HCT116 (cell line): ENCODE measurements at regions not wholly inside any gene's neighbourhood (a gene's known extent, or its start where the extent isn't known, plus 50 kb on each side); places are given as distances from the start of the nearest gene placed in this dataset.

Source experiments
- ATAC-seq: fragments of 200-7000 bp; cut with Tn5 transposase; 2 replicates; pipeline ENCODE4 v1.9.1; 2020; ENCODE audit warnings: mild to moderate bottlenecking, moderate library complexity
- BruUV-seq: library from RNA; stranded (reverse); fragments of 400-500 nt; replicated peaks from 2 replicates; lab custom pipeline; 2021; lab: Mats Ljungman, UMichigan
- CTCF ChIA-PET: fragments of 300-600 bp; sonication (Branson Sonifier 250); formaldehyde crosslinking; loops from one replicate; lab custom pipeline; 2021; ENCODE audit warnings: antibody characterized with exemption; lab: Charles Lee
- POLR2A ChIA-PET: fragments of 300-600, 350-600 bp; sonication (Branson Sonifier 250); formaldehyde crosslinking; loops from one replicate; lab custom pipeline; 2021; ENCODE audit warnings: antibody characterized with exemption; lab: Charles Lee
- RAD21 ChIA-PET, 2 experiments: fragments of 300-600 bp; sonication (Branson Sonifier 250); formaldehyde crosslinking; loops; one replicate each; lab custom pipeline; 2023; ENCODE audit warnings: low total read pairs in 2 of 2; ENCODE audit not compliant: uncharacterized antibody in 2 of 2, unreplicated experiment in 2 of 2, low non-redundant PET in 1 of 2; lab: Charles Lee
- DNase-seq: peaks from one replicate; pipeline ENCODE4 v3.0.0-alpha.2; 2010; ENCODE audit warnings: low read depth, low spot score
- H2AFZ ChIP-seq: fragments of 200-600 bp; shearing (Covaris generic), sonication (generic); 2 replicates; pipeline ENCODE4 v1.6.1; 2017; ENCODE audit warnings: low read depth, mixed run types, mixed read lengths, antibody characterized with exemption, low read length; ENCODE audit not compliant: poor library complexity, severe bottlenecking
- H3K27ac ChIP-seq: 2 replicates; pipeline ENCODE4 v1.5.1; 2012; ENCODE audit warnings: low read depth, low read length
- H3K27me3 ChIP-seq: fragments of 200-600 bp; sonication (generic); 2 replicates; pipeline ENCODE4 v1.6.1; 2016; ENCODE audit warnings: mixed run types, low read length, mixed read lengths; ENCODE audit not compliant: insufficient read depth
- H3K36me3 ChIP-seq, 2 experiments: fragments of 200-500 bp in 1 of 2; fragments of 200-600 bp in 1 of 2; sonication (Bioruptor generic) in 1 of 2; sonication (generic) in 1 of 2; 2 replicates each; pipeline versions ENCODE4 v1.5.1 to v1.6.1; 2014 to 2016; ENCODE audit warnings: low read length in 2 of 2, inconsistent platforms in 1 of 2, mixed read lengths in 1 of 2, mixed run types in 1 of 2; ENCODE audit not compliant: insufficient read depth in 2 of 2, control insufficient read depth in 1 of 2
- H3K4me1 ChIP-seq, 2 experiments: fragments of 200-600 bp in 1 of 2; sonication (generic) in 1 of 2; 2 replicates each; pipeline versions ENCODE4 v1.5.1 to v1.6.1; 2012 to 2017; ENCODE audit warnings: low read length in 2 of 2, inconsistent platforms in 1 of 2, mild to moderate bottlenecking in 1 of 2, mixed read lengths in 1 of 2, mixed run types in 1 of 2, moderate library complexity in 1 of 2; ENCODE audit not compliant: insufficient read depth in 2 of 2, control insufficient read depth in 1 of 2
- H3K4me2 ChIP-seq: fragments of 200-600 bp; sonication (generic); 2 replicates; pipeline ENCODE4 v1.6.1; 2017; ENCODE audit warnings: mixed run types, low read length, mixed read lengths
- H3K4me3 ChIP-seq, 2 experiments: fragments of 200-600 bp in 1 of 2; sonication (generic) in 1 of 2; replicated peaks in 1 of 2; 2 replicates each; pipeline ENCODE4 v1.5.1; 2011 to 2016; ENCODE audit warnings: low read length in 2 of 2, control low read depth in 1 of 2, low read depth in 1 of 2, mild to moderate bottlenecking in 1 of 2, mixed read lengths in 1 of 2, mixed run types in 1 of 2
- H3K79me2 ChIP-seq: fragments of 200-600 bp; sonication (generic); 2 replicates; pipeline ENCODE4 v1.6.1; 2017; ENCODE audit warnings: mild to moderate bottlenecking, mixed run types, low read length, moderate library complexity, mixed read lengths; ENCODE audit not compliant: insufficient read depth
- H3K9ac ChIP-seq: fragments of 200-600 bp; sonication (generic); 2 replicates; pipeline ENCODE4 v1.6.1; 2016; ENCODE audit warnings: low read length, mixed read lengths
- H3K9me2 ChIP-seq: fragments of 200-600 bp; sonication (generic), shearing (Covaris generic); 2 replicates; pipeline ENCODE4 v1.6.1; 2017; ENCODE audit warnings: mixed run types, mild to moderate bottlenecking, moderate library complexity; ENCODE audit not compliant: insufficient read depth
- H3K9me3 ChIP-seq, 2 experiments: fragments of 200-500 bp in 1 of 2; fragments of 200-600 bp in 1 of 2; sonication (Bioruptor generic) in 1 of 2; sonication (generic) in 1 of 2; 2 replicates each; pipeline ENCODE4 v1.6.1; 2014 to 2017; ENCODE audit warnings: low read length in 2 of 2, mixed read lengths in 2 of 2, inconsistent platforms in 1 of 2, low read depth in 1 of 2, mild to moderate bottlenecking in 1 of 2, mixed run types in 1 of 2, moderate library complexity in 1 of 2; ENCODE audit not compliant: control insufficient read depth in 1 of 2, insufficient read depth in 1 of 2
- H4K20me1 ChIP-seq: fragments of 200-600 bp; sonication (generic), shearing (Covaris generic); 2 replicates; pipeline ENCODE4 v1.6.1; 2017; ENCODE audit warnings: mixed run types, mild to moderate bottlenecking, moderate library complexity; ENCODE audit not compliant: insufficient read depth
- CEBPB ChIP-seq: IDR thresholded peaks from 2 replicates; pipeline ENCODE4 v1.6.1; 2012; ENCODE audit warnings: low read depth
- EGR1 ChIP-seq: IDR thresholded peaks from 2 replicates; pipeline ENCODE4 v1.6.1; 2012; ENCODE audit warnings: low read depth
- ELF1 ChIP-seq: IDR thresholded peaks from 2 replicates; pipeline ENCODE4 v1.6.1; 2012; ENCODE audit warnings: low read depth, borderline replicate concordance
- EZH2 ChIP-seq: fragments of 200-600 bp; sonication (generic); IDR thresholded peaks from 2 replicates; pipeline ENCODE4 v1.6.1; 2017; ENCODE audit warnings: antibody characterized with exemption, mixed run types
- EZH2phosphoT487 ChIP-seq: fragments of 200-600 bp; IDR thresholded peaks from 2 replicates; pipeline ENCODE4 v1.6.1; 2018; ENCODE audit warnings: antibody characterized with exemption, borderline replicate concordance
- FOSL1 ChIP-seq: IDR thresholded peaks from 2 replicates; pipeline ENCODE4 v1.6.1; 2012; ENCODE audit warnings: low read depth
- JUND ChIP-seq: IDR thresholded peaks from 2 replicates; pipeline ENCODE4 v1.6.1; 2012
- MAX ChIP-seq: IDR thresholded peaks from 2 replicates; pipeline ENCODE4 v1.6.1; 2012
- POLR2AphosphoS5 ChIP-seq: IDR thresholded peaks from 2 replicates; pipeline ENCODE4 v1.6.1; 2011; ENCODE audit warnings: mild to moderate bottlenecking, low read depth, low read length, moderate library complexity
- RAD21 ChIP-seq: IDR thresholded peaks from 2 replicates; pipeline ENCODE4 v1.6.1; 2012; ENCODE audit warnings: low read depth, mild to moderate bottlenecking
- SP1 ChIP-seq: IDR thresholded peaks from 2 replicates; pipeline ENCODE4 v1.6.1; 2012; ENCODE audit warnings: low read depth
- SRF ChIP-seq: IDR thresholded peaks from 2 replicates; pipeline ENCODE4 v1.6.1; 2012; ENCODE audit warnings: low read depth
- TCF7L2 ChIP-seq: IDR thresholded peaks from 2 replicates; pipeline ENCODE4 v1.7.0; 2011; ENCODE audit warnings: borderline replicate concordance, inconsistent platforms; ENCODE audit not compliant: insufficient read depth, insufficient read length; ENCODE audit errors: extremely low read depth
- YY1 ChIP-seq: IDR thresholded peaks from 2 replicates; pipeline ENCODE4 v1.6.1; 2011; ENCODE audit warnings: low read length, low read depth, moderate library complexity, mild to moderate bottlenecking; ENCODE audit not compliant: insufficient replicate concordance; ENCODE audit errors: extremely low read depth
- ZNF274 ChIP-seq: fragments of 200-500 bp; sonication (Bioruptor generic); IDR thresholded peaks from 2 replicates; pipeline ENCODE4 v1.6.1; 2014; ENCODE audit warnings: mild to moderate bottlenecking, low read depth, low read length, inconsistent platforms
- intact Hi-C: fragments of 100-400 bp; cut with micrococcal nuclease; formaldehyde crosslinking; loops from 2 replicates; pipeline ENCODE4 v1.10.0; 2022
- TF ChIP-seq, protein P1 (sequence below): IDR thresholded peaks from 2 replicates; pipeline ENCODE4 v1.6.1; 2012; ENCODE audit warnings: low read depth
- TF ChIP-seq, protein P2 (sequence below): IDR thresholded peaks from 2 replicates; pipeline ENCODE4 v1.6.1; 2011; ENCODE audit warnings: mild to moderate bottlenecking, low read length, moderate library complexity; ENCODE audit not compliant: insufficient replicate concordance; ENCODE audit errors: extremely low read depth
- TF ChIP-seq, protein P3 (sequence below): IDR thresholded peaks from 2 replicates; pipeline ENCODE4 v1.6.1; 2012

DNA sequence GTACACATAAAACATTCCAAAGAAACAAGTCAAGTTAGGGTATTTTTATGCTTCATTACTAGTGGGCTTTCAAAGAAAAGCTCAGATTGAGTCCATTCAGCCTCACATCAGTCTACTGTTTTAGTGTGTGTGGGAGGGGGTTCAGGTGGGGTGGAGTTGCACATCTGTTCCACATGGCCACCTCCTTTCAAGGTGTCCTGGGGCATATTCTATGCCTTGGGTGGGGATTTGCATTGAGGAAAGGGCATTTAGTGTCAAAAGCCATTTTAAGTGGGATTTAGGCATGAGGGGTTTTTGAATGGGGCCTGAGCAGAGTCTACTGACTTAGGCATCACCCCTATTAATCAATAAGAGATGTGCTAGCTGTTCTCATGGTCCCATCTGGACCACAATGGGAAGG lies 983.1 kb downstream of the TLE4 start (continued):
- no peak for TF ChIP-seq POLR2AphosphoS5
- TF ChIP-seq FOSL1: no peak
- no peak for TF ChIP-seq ELF1
- TF ChIP-seq SP1: no peak
- no peak for TF ChIP-seq TCF7L2
- no peak for TF ChIP-seq ZNF274

DNA sequence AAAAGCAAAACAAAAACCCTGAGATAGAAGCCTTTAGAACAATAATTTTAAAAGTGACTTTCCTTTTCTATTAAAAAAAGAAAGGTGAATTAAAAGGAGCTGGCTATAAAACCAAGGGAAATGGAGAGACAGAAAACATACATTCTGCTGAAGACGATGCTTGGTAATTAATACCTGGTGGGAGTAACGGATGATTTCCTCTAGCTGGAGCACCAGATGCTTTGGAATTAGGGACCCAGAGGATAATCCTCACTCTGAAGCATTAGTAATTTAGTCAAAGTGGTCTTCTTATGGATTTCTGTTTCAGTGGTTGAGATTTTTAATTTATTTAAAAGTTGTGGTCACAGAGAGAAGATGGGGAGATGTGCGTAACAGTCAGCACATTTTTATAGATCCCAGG lies 982.5 kb downstream of the TLE4 start:
- H3K79me2 ChIP-seq: no peaks in the 10 kb centered on the region
- no peaks in the 10 kb centered on the region for H3K9me2 ChIP-seq
- no peak for ATAC-seq
- POLR2A ChIA-PET: no interaction called here
- H3K4me3 ChIP-seq: no peak overlapping the region
- H3K27ac ChIP-seq: no peak overlapping the region
- intact Hi-C loops: no loop called here
- no peak for DNase-seq
- H2AFZ ChIP-seq: no peak overlapping the region
- H3K9ac ChIP-seq: no peak overlapping the region
- H3K36me3 ChIP-seq: no peaks in the 10 kb centered on the region
- BruUV-seq: no TSS peak
- no peaks in the 10 kb centered on the region for H4K20me1 ChIP-seq
- H3K9me3 ChIP-seq: peaks cover 0 to 15% of the 10 kb centered on the region in 2 experiments; a peak in 2 of 4 replicates
- H3K4me2 ChIP-seq: no peak overlapping the region
- CTCF ChIA-PET: no interaction called here
- no peaks in the 10 kb centered on the region for H3K4me1 ChIP-seq
- RAD21 ChIA-PET: no interaction called here
- no peaks in the 10 kb centered on the region for H3K27me3 ChIP-seq
- no peak for TF ChIP-seq FOSL1
- TF ChIP-seq EZH2: no peak
- TF ChIP-seq, protein P1, sequence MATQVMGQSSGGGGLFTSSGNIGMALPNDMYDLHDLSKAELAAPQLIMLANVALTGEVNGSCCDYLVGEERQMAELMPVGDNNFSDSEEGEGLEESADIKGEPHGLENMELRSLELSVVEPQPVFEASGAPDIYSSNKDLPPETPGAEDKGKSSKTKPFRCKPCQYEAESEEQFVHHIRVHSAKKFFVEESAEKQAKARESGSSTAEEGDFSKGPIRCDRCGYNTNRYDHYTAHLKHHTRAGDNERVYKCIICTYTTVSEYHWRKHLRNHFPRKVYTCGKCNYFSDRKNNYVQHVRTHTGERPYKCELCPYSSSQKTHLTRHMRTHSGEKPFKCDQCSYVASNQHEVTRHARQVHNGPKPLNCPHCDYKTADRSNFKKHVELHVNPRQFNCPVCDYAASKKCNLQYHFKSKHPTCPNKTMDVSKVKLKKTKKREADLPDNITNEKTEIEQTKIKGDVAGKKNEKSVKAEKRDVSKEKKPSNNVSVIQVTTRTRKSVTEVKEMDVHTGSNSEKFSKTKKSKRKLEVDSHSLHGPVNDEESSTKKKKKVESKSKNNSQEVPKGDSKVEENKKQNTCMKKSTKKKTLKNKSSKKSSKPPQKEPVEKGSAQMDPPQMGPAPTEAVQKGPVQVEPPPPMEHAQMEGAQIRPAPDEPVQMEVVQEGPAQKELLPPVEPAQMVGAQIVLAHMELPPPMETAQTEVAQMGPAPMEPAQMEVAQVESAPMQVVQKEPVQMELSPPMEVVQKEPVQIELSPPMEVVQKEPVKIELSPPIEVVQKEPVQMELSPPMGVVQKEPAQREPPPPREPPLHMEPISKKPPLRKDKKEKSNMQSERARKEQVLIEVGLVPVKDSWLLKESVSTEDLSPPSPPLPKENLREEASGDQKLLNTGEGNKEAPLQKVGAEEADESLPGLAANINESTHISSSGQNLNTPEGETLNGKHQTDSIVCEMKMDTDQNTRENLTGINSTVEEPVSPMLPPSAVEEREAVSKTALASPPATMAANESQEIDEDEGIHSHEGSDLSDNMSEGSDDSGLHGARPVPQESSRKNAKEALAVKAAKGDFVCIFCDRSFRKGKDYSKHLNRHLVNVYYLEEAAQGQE: no peak
- no peak for TF ChIP-seq EZH2phosphoT487
- TF ChIP-seq ZNF274: no peak
- no peak for TF ChIP-seq JUND
- TF ChIP-seq, protein P2, sequence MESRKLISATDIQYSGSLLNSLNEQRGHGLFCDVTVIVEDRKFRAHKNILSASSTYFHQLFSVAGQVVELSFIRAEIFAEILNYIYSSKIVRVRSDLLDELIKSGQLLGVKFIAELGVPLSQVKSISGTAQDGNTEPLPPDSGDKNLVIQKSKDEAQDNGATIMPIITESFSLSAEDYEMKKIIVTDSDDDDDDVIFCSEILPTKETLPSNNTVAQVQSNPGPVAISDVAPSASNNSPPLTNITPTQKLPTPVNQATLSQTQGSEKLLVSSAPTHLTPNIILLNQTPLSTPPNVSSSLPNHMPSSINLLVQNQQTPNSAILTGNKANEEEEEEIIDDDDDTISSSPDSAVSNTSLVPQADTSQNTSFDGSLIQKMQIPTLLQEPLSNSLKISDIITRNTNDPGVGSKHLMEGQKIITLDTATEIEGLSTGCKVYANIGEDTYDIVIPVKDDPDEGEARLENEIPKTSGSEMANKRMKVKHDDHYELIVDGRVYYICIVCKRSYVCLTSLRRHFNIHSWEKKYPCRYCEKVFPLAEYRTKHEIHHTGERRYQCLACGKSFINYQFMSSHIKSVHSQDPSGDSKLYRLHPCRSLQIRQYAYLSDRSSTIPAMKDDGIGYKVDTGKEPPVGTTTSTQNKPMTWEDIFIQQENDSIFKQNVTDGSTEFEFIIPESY: no peak
- TF ChIP-seq, protein P3, sequence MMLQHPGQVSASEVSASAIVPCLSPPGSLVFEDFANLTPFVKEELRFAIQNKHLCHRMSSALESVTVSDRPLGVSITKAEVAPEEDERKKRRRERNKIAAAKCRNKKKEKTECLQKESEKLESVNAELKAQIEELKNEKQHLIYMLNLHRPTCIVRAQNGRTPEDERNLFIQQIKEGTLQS: no peak
- no peak for TF ChIP-seq POLR2AphosphoS5
- no peak for TF ChIP-seq YY1
- no peak for TF ChIP-seq EGR1
- TF ChIP-seq SRF: no peak
- no peak for TF ChIP-seq ELF1
- TF ChIP-seq CEBPB: no peak
- no peak for TF ChIP-seq MAX
- TF ChIP-seq RAD21: no peak
- TF ChIP-seq, all 23 proteins: peak for 0
